ENCODE measurements at regions not wholly inside any gene's neighbourhood (a gene's known extent, or its start where the extent isn't known, plus 50 kb on each side); places are given as distances from the start of the nearest gene placed in this dataset.

DNA sequence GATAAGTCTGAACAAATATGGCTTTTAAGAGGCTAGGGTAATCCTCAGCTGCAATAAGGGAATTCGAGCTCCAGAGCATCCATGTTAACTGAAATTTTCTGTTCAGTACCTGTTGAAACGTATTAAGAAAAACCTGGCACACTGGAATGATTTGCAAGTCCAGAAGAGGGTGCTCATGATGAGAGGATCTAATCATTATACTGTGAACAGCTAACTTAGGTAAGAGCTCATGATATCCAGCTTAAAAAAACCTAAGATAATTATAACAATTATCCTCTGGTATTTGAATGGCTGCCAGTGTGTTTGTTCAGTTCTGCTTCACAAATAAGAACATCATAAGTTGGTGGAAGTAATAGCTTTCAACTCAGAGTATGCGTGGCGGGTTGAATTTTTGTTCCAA lies 1118.3 kb upstream of the DDX18 start:
- H3K18ac ChIP-seq (ENCODE audit: extremely low read depth, low read length), result no peak overlapping the region
- ChIA-PET POLR2A (ENCODE audit: partially characterized antibody) (no interaction called here), CTCF (ENCODE audit: partially characterized antibody) (interaction anchor here (0.9 kb wide), 1 partner anchor 11 kb away, joined by 3 read pairs; no protein-coding TSS in a partner anchor)
- no peak overlapping the region for H2BK20ac ChIP-seq (ENCODE audit: low read length)
- no peak overlapping the region for H3K23ac ChIP-seq (ENCODE audit: insufficient read length)
- H4K8ac ChIP-seq (ENCODE audit: extremely low read depth, insufficient read depth, low read length), result no peak overlapping the region
- no peaks in the 10 kb centered on the region for H3K4me1 ChIP-seq (replicated peaks in 1 of 4; ENCODE audit: control insufficient read depth in 3 of 4, insufficient read depth in 4 of 4, low read length in 3 of 4)
- no peak overlapping the region for H4K91ac ChIP-seq (replicated peaks; ENCODE audit: insufficient read length, low read length)
- no peaks in the 10 kb centered on the region for H3K36me3 ChIP-seq (ENCODE audit: control insufficient read depth in 2 of 4, insufficient read depth in 4 of 4, low read length in 3 of 4)
- no peak overlapping the region for H3K27ac ChIP-seq (ENCODE audit: low read depth, low read length)
- no peak overlapping the region for H2BK12ac ChIP-seq (ENCODE audit: low read depth, low read length)
- H2BK5ac ChIP-seq (ENCODE audit: low read depth, low read length), result no peak overlapping the region
- 93% methylated on average over 4 of the region's 4 CpGs; no CpG with 5 or more reads in 1 of the 2 experiments for WGBS, 2 experiments (ENCODE audit: extremely low coverage in 1 of 2, insufficient coverage in 1 of 2, insufficient read length in 1 of 2, insufficient replicate concordance in 2 of 2, low coverage in 1 of 2, low lambda C conversion rate in 2 of 2, missing lambda C conversion rate in 1 of 2)
- no peaks in the 10 kb centered on the region for H3K27me3 ChIP-seq (replicated peaks in 1 of 4; ENCODE audit: control insufficient read depth in 3 of 4, extremely low read depth in 1 of 4, insufficient read depth in 3 of 4, low read length in 3 of 4)
- H3K56ac ChIP-seq (replicated peaks; ENCODE audit: insufficient read length, low read depth, low read length), result no peak overlapping the region
- FAIRE-seq (no peak), DNase-seq (ENCODE audit: low read depth in 1 of 2, low spot score in 2 of 2) (no peak)
- no peaks in the 10 kb centered on the region for H4K20me1 ChIP-seq (replicated peaks in 1 of 2; ENCODE audit: control insufficient read depth in 1 of 2, insufficient read depth in 2 of 2, low read length in 2 of 2)
- TF ChIP-seq, protein P1, sequence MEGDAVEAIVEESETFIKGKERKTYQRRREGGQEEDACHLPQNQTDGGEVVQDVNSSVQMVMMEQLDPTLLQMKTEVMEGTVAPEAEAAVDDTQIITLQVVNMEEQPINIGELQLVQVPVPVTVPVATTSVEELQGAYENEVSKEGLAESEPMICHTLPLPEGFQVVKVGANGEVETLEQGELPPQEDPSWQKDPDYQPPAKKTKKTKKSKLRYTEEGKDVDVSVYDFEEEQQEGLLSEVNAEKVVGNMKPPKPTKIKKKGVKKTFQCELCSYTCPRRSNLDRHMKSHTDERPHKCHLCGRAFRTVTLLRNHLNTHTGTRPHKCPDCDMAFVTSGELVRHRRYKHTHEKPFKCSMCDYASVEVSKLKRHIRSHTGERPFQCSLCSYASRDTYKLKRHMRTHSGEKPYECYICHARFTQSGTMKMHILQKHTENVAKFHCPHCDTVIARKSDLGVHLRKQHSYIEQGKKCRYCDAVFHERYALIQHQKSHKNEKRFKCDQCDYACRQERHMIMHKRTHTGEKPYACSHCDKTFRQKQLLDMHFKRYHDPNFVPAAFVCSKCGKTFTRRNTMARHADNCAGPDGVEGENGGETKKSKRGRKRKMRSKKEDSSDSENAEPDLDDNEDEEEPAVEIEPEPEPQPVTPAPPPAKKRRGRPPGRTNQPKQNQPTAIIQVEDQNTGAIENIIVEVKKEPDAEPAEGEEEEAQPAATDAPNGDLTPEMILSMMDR (IDR thresholded peaks at IDR 0.05; ENCODE audit: control extremely low read depth in 1 of 3, insufficient read depth in 1 of 3, low read depth in 1 of 3, low read length in 3 of 3), result peak in 1 of 3 experiments; percentile 14; a peak in 1 of 4 replicates
- TF ChIP-seq YY1 (IDR thresholded peaks at IDR 0.05; ENCODE audit: low read depth, low read length), result no peak
- no peaks in the 10 kb centered on the region for H3K79me1 ChIP-seq (ENCODE audit: low read depth, low read length)
- no peak overlapping the region for H2AK5ac ChIP-seq (ENCODE audit: low read depth, low read length)
- H4K5ac ChIP-seq (ENCODE audit: insufficient read length, low read depth, low read length), result no peak overlapping the region
- H3K4ac ChIP-seq (replicated peaks; ENCODE audit: insufficient read length, low read depth, low read length), result no peak overlapping the region
- no peaks in the 10 kb centered on the region for H3K79me2 ChIP-seq (ENCODE audit: control insufficient read depth in 1 of 2, insufficient read depth in 2 of 2, low read length in 2 of 2)
- no peak overlapping the region for H3K9ac ChIP-seq (replicated peaks in 1 of 4; ENCODE audit: extremely low read depth in 1 of 4, low read depth in 3 of 4, low read length in 3 of 4)
- H3K14ac ChIP-seq (ENCODE audit: insufficient read length), result no peak overlapping the region
- no peaks in the 10 kb centered on the region for H3K23me2 ChIP-seq (ENCODE audit: low read depth, low read length)
- H3K4me2 ChIP-seq (ENCODE audit: insufficient read depth in 1 of 2, low read depth in 2 of 2, low read length in 2 of 2), result no peak overlapping the region
- H3K4me3 ChIP-seq (ENCODE audit: extremely low read depth in 1 of 4, insufficient read depth in 2 of 4, low read depth in 3 of 4, low read length in 4 of 4), result no peak overlapping the region
- H3K9me3 ChIP-seq (ENCODE audit: insufficient read depth in 2 of 2, low read depth in 1 of 2, low read length in 1 of 2), result no peaks in the 10 kb centered on the region
- H2BK15ac ChIP-seq (ENCODE audit: low read length), result no peak overlapping the region
- no peak overlapping the region for H2AFZ ChIP-seq (ENCODE audit: low read length)
- H2BK120ac ChIP-seq (replicated peaks; ENCODE audit: low read depth, low read length), result no peak overlapping the region
